ENCODE measurements at regions not wholly inside any gene's neighbourhood (a gene's known extent, or its start where the extent isn't known, plus 50 kb on each side); places are given as distances from the start of the nearest gene placed in this dataset.

GRCh38 chr5:155556222-155556621 is 542.7 kb downstream of the KIF4B start:
- Histone ChIP-seq H3K9me3 (ENCODE audit: control insufficient read depth in 4 of 4, low read length in 3 of 4) (no peaks in the 10 kb centered on the region), H3K9ac (ENCODE audit: low read depth in 1 of 2, low read length in 2 of 2) (no peak overlapping the region), H3K4me1 (ENCODE audit: control insufficient read depth in 4 of 4, insufficient read depth in 4 of 4, low read length in 3 of 4) (no peaks in the 10 kb centered on the region), H3K27me3 (ENCODE audit: control insufficient read depth in 4 of 4, insufficient read depth in 4 of 4, low read length in 3 of 4) (no peaks in the 10 kb centered on the region), H3K27ac (ENCODE audit: low read depth in 1 of 2, low read length in 2 of 2) (no peak overlapping the region), H3K36me3 (ENCODE audit: control insufficient read depth in 4 of 4, insufficient read depth in 3 of 4, low read depth in 1 of 4, low read length in 3 of 4) (no peaks in the 10 kb centered on the region), H3K4me3 (ENCODE audit: low read depth in 1 of 3, low read length in 3 of 3) (no peak overlapping the region)
- 77% methylated on average over 1 of the region's 1 CpG for WGBS
- no peak for DNase-seq (ENCODE audit: low spot score)
- TF ChIP-seq REST (IDR thresholded peaks at IDR 0.05) (no peak), CTCF (IDR thresholded peaks at IDR 0.05; ENCODE audit: low read depth, low read length, missing input control) (no peak), RXRA (IDR thresholded peaks at IDR 0.05) (no peak), EGR1 (IDR thresholded peaks at IDR 0.05; ENCODE audit: low read depth in 2 of 2) (no peak), FOXA1 (IDR thresholded peaks at IDR 0.05) (no peak), FOXA2 (IDR thresholded peaks at IDR 0.05) (no peak), JUND (IDR thresholded peaks at IDR 0.05) (no peak), SP1 (IDR thresholded peaks at IDR 0.05) (no peak), RAD21 (IDR thresholded peaks at IDR 0.05) (no peak), TAF1 (conservative IDR thresholded peaks at IDR 0.05) (no peak), GABPA (IDR thresholded peaks at IDR 0.05 in 1 of 2, conservative IDR thresholded peaks at IDR 0.05 in 1 of 2) (no peak), ATF3 (IDR thresholded peaks at IDR 0.05) (no peak), NR2F2 (IDR thresholded peaks at IDR 0.05) (no peak), ZBTB33 (IDR thresholded peaks at IDR 0.05) (no peak), MAX (IDR thresholded peaks at IDR 0.05) (no peak), HNF4A (conservative IDR thresholded peaks at IDR 0.05) (no peak)

GRCh38 chr5:155556700-155557099 is 543.1 kb downstream of the KIF4B start:
- H3K9me3 ChIP-seq (ENCODE audit: control insufficient read depth in 4 of 4, low read length in 3 of 4): no peaks in the 10 kb centered on the region
- no peak overlapping the region for H3K27ac ChIP-seq (ENCODE audit: low read depth in 1 of 2, low read length in 2 of 2)
- no peaks in the 10 kb centered on the region for H3K27me3 ChIP-seq (ENCODE audit: control insufficient read depth in 4 of 4, insufficient read depth in 4 of 4, low read length in 3 of 4)
- no peaks in the 10 kb centered on the region for H3K36me3 ChIP-seq (ENCODE audit: control insufficient read depth in 4 of 4, insufficient read depth in 3 of 4, low read depth in 1 of 4, low read length in 3 of 4)
- no peak overlapping the region for H3K9ac ChIP-seq (ENCODE audit: low read depth in 1 of 2, low read length in 2 of 2)
- no peak for DNase-seq (ENCODE audit: low spot score)
- H3K4me3 ChIP-seq (ENCODE audit: low read depth in 1 of 3, low read length in 3 of 3): no peak overlapping the region
- TF ChIP-seq ATF3 (IDR thresholded peaks at IDR 0.05): no peak
- H3K4me1 ChIP-seq (ENCODE audit: control insufficient read depth in 4 of 4, insufficient read depth in 4 of 4, low read length in 3 of 4): no peaks in the 10 kb centered on the region

All from liver (tissue), 8 donors.